ENCODE measurements at regions not wholly inside any gene's neighbourhood (a gene's known extent, or its start where the extent isn't known, plus 50 kb on each side); places are given as distances from the start of the nearest gene placed in this dataset.

DNA sequence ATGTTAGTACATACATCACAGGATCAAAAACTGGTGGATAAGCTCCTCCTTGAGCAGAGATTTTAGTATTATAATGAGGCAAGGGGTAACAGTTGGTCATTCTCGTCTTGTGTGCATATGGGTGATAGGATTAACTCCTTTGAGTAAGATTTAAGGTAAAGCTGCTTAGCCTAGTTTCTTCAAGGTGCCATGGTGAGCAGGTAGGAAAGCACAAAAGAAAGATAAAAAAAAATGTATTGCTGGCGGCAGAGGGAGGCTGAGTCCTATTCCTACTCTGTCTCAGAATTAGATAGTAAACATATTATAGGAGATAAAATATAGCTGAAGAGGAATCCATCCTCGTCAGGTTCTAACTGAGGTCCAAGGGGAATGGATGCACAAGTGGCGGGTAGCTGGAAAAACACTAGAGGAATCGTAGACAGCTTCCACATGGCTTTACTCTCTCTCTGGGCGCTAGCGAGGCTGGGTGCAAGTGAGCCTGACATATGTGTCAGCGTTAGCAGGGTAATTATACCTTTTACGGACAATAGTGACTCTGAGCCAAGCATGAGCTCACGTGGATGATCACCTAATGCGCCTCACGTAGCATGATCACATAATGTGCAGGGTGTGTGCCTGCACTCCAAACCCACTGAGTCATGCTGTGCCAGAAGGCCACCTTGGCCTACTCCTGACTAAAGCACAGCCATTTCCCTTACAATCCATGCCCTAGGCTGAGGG lies 734.3 kb upstream of the MIR17HG start:
- ChIA-PET CTCF (no interaction called here), POLR2A (no interaction called here)

DNA sequence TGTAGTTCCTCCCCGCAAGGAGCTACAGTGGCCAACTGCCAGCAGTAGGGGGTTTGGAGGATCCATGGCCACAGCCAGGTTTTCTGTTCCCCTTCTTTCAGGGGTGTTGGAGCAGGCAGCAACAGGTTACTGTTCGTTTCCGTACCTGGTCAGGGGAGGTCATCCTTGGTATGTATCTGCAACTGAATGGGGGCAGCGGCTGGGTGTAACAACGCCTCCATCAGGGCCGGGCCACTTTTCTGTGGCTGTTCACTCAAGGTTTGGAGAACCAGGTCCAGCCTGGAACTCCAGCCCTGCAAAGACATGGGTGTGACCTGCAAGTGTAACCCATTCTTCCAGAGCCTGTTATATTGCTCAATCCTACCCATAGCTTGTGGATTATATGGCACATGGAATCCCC lies 732.3 kb upstream of the MIR17HG start:
- Mint-ChIP-seq H3K4me3 (no peak overlapping the region), H3K27me3 (no peaks in the 10 kb centered on the region), H3K27ac (no peak overlapping the region), H3K36me3 (no peaks in the 10 kb centered on the region), H3K4me1 (ENCODE audit: low read depth) (no peaks in the 10 kb centered on the region), H3K9me3 (peaks cover 23% of the 10 kb centered on the region)
- intact Hi-C loops (cut with micrococcal nuclease) = no loop called here
- ChIA-PET POLR2A (no interaction called here), CTCF (no interaction called here)
- DNase-seq = no peak

More for the DNA sequence above, 734.3 kb upstream of the MIR17HG start:
- no peak overlapping the region for H3K4me3 Mint-ChIP-seq
- no peak for DNase-seq
- intact Hi-C loops (cut with micrococcal nuclease) = no loop called here
- no peaks in the 10 kb centered on the region for H3K36me3 Mint-ChIP-seq
- no peaks in the 10 kb centered on the region for H3K4me1 Mint-ChIP-seq (ENCODE audit: low read depth)
- H3K27ac Mint-ChIP-seq = no peak overlapping the region
- H3K27me3 Mint-ChIP-seq = no peaks in the 10 kb centered on the region
- H3K9me3 Mint-ChIP-seq = peaks cover 22% of the 10 kb centered on the region

DNA sequence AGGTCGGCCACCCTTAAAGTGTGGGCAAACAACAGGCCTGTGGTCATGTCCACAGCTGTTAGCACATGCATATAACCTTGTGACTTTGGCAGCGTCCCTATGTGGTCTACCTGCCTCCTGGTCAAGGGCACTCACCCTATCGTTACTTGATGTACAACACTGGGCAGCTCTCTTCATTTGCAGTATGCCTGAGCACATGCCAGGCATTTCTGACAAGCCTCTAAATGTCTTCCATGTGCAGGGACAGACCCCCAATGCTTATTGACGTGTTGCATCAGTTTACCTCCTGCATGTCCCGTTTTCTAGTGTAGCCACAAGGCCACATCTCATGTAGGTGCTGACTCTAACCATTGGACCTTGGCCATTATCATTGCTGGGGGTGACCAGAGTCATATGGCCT lies 731.7 kb upstream of the MIR17HG start:
- Mint-ChIP-seq H3K36me3 (no peaks in the 10 kb centered on the region), H3K9me3 (peaks cover 23% of the 10 kb centered on the region), H3K4me1 (ENCODE audit: low read depth) (no peaks in the 10 kb centered on the region), H3K27ac (no peak overlapping the region), H3K27me3 (no peaks in the 10 kb centered on the region), H3K4me3 (no peak overlapping the region)
- intact Hi-C loops (cut with micrococcal nuclease) = no loop called here
- no peak for DNase-seq
- POLR2A ChIA-PET = no interaction called here
- CTCF ChIA-PET = no interaction called here

DNA sequence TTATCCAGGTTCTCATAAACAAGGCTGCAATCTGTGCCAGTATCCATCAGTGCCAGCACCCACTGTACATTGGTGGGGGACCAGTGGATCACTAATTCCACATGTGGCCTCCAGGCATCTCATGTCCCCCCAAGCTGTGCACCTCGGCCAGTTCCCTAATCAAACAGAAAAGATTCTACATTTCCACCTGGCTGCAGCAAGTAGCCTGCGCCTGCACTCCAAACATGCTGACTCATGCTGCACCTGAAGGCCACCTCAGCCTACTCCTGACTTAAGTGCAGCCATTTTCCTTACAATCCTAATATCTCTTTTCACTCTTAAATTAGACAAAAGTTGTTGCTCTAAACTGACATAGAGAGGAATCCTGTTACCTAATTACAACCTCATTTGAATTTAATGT lies 729.4 kb upstream of the MIR17HG start:
- no peak for DNase-seq
- ChIA-PET POLR2A (no interaction called here), CTCF (no interaction called here)
- H3K4me3 Mint-ChIP-seq = no peak overlapping the region
- H3K4me1 Mint-ChIP-seq (ENCODE audit: low read depth) = no peaks in the 10 kb centered on the region
- intact Hi-C loops (cut with micrococcal nuclease) = no loop called here
- no peaks in the 10 kb centered on the region for H3K27me3 Mint-ChIP-seq
- no peak overlapping the region for H3K27ac Mint-ChIP-seq
- no peaks in the 10 kb centered on the region for H3K36me3 Mint-ChIP-seq
- H3K9me3 Mint-ChIP-seq = peaks cover 17% of the 10 kb centered on the region

DNA sequence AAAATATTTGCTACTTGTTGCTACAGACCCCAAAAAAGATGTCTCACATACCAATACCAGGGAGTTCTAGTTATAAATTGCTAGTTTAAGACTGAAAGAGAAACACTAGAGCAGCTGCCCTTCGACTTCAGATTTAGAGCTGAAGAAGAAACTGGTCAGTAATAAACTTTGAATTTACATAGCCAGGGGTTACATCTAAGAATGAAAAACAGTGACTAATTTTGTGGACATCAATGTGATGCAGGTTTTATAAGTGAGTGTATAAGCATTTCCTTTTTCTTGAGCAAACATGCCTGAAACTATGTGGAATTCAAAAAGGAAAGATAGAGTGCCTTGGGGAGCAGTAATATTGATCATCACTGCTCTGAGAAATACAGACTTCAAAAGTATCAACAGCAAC lies 724.9 kb upstream of the MIR17HG start:
- intact Hi-C loops (cut with micrococcal nuclease) = no loop called here

DNA sequence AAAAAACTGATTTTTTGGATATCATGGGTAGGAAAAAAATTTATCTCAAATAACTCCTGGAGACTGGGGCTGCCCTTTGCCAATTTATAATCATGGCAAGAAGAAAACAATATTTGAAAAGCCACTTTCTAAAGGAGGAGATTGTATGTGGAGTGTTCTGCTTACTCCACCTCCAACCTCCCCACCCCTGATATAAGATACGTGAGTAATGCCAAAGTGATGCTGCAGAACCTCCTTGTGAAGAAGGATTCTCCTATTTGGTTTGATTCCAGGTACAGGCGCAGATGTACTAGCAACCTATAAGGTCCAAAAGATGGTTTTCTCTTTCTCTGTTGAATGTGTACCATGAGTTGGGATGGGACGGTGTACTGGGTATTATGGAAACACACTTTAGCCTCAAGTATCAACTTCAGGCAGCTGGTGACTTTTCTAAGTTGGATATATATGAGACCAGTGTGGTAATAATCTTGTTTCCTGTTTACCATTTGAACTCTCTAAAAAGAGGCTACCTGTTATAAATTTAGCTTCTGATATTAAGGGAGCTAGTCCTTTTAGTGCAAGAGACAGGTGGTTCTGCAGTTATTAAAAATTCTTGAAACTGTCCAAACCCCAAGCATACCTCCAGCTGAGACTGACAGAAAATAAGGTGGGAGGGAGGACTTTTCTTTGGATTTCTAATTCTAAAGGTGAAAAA lies 724.0 kb upstream of the MIR17HG start:
- H3K27me3 Mint-ChIP-seq = no peaks in the 10 kb centered on the region
- H3K36me3 Mint-ChIP-seq = no peaks in the 10 kb centered on the region
- CTCF ChIA-PET = no interaction called here
- H3K9me3 Mint-ChIP-seq = peaks cover 1% of the 10 kb centered on the region
- intact Hi-C loops (cut with micrococcal nuclease) = no loop called here
- DNase-seq = no peak
- no peak overlapping the region for H3K27ac Mint-ChIP-seq
- H3K4me1 Mint-ChIP-seq (ENCODE audit: low read depth) = no peaks in the 10 kb centered on the region
- POLR2A ChIA-PET = no interaction called here
- no peak overlapping the region for H3K4me3 Mint-ChIP-seq

More for the DNA sequence above, 724.9 kb upstream of the MIR17HG start:
- H3K9me3 Mint-ChIP-seq = peaks cover 3% of the 10 kb centered on the region
- no peaks in the 10 kb centered on the region for H3K4me1 Mint-ChIP-seq (ENCODE audit: low read depth)
- ChIA-PET CTCF (no interaction called here), POLR2A (no interaction called here)
- H3K36me3 Mint-ChIP-seq = no peaks in the 10 kb centered on the region
- H3K27ac Mint-ChIP-seq = no peak overlapping the region
- no peaks in the 10 kb centered on the region for H3K27me3 Mint-ChIP-seq
- no peak for DNase-seq
- no peak overlapping the region for H3K4me3 Mint-ChIP-seq

DNA sequence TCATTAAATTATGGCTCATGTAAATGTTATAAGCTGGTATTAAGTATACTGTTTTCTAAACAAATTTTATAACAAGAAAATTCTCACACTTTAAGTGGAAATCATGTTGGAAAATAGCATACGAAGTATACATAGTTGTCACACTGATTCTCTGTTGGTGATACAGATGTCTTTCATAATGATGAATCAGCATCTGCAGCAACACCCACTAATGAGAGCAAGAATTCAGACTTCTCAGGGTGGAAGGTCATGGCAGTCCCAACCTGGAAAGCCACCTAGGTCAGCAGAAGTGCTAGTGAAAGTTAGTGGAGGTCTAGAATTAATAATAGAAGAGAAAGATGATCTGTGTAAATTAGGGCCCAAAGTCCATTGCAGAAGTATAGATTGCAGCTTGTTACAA lies 719.7 kb upstream of the MIR17HG start:
- CTCF ChIA-PET = no interaction called here
- Mint-ChIP-seq H3K27me3 (no peaks in the 10 kb centered on the region), H3K36me3 (no peaks in the 10 kb centered on the region), H3K27ac (no peak overlapping the region), H3K4me3 (no peak overlapping the region), H3K4me1 (ENCODE audit: low read depth) (no peaks in the 10 kb centered on the region), H3K9me3 (peaks cover 2% of the 10 kb centered on the region)
- no peak for DNase-seq
- intact Hi-C loops (cut with micrococcal nuclease) = no loop called here
- POLR2A ChIA-PET = no interaction called here

DNA sequence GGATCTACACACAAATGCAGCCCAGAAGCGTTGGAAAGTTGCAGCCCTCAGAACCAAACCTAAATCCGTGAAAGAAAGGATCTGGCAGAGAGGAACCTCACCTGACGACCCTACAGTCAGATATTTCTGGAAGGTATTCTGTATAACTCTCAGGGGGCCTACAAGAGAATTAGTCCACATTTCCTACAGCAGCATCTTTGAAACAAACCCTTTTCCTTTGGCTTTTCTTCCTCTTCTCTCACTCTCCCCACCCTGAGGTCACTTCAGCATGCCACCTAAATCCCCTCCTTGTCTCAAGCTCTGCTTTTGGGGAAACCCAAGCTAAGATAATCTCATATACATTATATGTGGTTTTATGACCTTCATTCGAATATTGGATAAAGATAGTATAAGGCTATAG lies 719.0 kb upstream of the MIR17HG start:
- Mint-ChIP-seq H3K4me1 (ENCODE audit: low read depth) (no peaks in the 10 kb centered on the region), H3K9me3 (peaks cover 2% of the 10 kb centered on the region), H3K27me3 (no peaks in the 10 kb centered on the region), H3K27ac (no peak overlapping the region), H3K4me3 (no peak overlapping the region), H3K36me3 (no peaks in the 10 kb centered on the region)
- DNase-seq = no peak
- ChIA-PET CTCF (no interaction called here), POLR2A (no interaction called here)
- intact Hi-C loops (cut with micrococcal nuclease) = no loop called here

DNA sequence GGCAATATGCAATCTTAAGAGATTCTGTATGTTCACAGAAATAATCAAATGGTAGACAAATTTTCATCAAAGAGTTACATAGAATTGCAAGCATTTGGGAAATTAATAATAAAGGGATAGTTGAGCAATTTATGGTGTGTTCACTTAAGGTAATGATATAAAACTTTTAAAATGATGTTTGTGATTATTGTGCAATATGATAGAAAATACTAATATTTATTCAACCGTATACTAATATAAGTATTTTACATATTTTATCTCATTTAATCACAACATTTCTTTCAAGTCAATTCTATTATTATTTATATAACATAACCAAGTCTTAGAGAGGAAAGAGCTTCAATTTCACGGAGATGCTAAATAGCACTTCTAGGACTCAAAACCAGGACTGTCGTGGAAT lies 716.8 kb upstream of the MIR17HG start:
- Mint-ChIP-seq H3K4me1 (ENCODE audit: low read depth) (no peaks in the 10 kb centered on the region), H3K9me3 (peaks cover 3% of the 10 kb centered on the region), H3K27ac (no peak overlapping the region), H3K4me3 (no peak overlapping the region), H3K27me3 (no peaks in the 10 kb centered on the region), H3K36me3 (no peaks in the 10 kb centered on the region)
- no peak for DNase-seq
- intact Hi-C loops (cut with micrococcal nuclease) = no loop called here
- ChIA-PET CTCF (no interaction called here), POLR2A (no interaction called here)

DNA sequence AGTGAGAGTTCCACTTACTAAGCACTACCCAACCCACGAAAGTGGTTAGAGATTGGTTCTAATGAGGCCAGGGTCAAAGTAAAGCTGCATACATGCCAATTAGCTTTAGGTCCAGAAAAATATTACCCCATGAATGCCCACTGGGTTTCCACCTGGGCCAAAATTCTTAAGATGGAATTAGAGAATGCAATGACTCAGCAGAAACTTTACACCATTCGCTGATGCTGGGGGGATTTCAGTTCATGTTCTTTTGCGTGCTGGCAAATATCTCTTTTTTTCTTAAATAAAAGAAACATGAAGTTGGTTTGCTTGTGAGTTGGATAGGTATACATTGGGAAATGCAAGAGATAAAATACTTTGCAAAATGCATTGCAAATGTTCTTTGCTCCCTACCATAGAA lies 715.3 kb upstream of the MIR17HG start:
- Mint-ChIP-seq H3K27me3 (no peaks in the 10 kb centered on the region), H3K27ac (no peak overlapping the region), H3K36me3 (no peaks in the 10 kb centered on the region), H3K4me3 (no peak overlapping the region), H3K4me1 (ENCODE audit: low read depth) (no peaks in the 10 kb centered on the region), H3K9me3 (peaks cover 6% of the 10 kb centered on the region)
- CTCF ChIA-PET = no interaction called here
- intact Hi-C loops (cut with micrococcal nuclease) = no loop called here
- DNase-seq = no peak
- POLR2A ChIA-PET = no interaction called here

DNA sequence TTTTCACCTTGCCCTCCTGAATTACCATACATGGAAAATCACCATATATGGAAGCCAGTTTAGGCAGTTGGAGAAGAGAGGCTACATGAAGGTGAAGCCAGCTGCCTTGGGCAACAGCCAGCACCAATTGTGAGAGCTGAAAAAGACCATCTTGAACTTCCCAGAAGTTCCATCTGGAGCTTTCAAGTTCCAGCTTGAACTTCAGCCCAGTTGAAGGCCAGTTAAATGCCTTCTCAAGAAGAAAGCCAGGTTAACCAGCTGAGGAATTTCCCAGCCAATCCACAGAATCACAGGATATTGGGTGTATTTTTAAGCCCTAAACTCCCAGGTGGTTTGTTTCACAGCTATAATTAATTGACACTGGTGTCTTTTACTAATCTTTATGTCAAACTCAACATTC lies 713.6 kb upstream of the MIR17HG start:
- no peaks in the 10 kb centered on the region for H3K4me1 Mint-ChIP-seq (ENCODE audit: low read depth)
- intact Hi-C loops (cut with micrococcal nuclease) = no loop called here
- ChIA-PET POLR2A (no interaction called here), CTCF (no interaction called here)
- no peaks in the 10 kb centered on the region for H3K27me3 Mint-ChIP-seq
- no peak overlapping the region for H3K4me3 Mint-ChIP-seq
- peaks cover 7% of the 10 kb centered on the region for H3K9me3 Mint-ChIP-seq
- no peak for DNase-seq
- H3K36me3 Mint-ChIP-seq = no peaks in the 10 kb centered on the region
- no peak overlapping the region for H3K27ac Mint-ChIP-seq

DNA sequence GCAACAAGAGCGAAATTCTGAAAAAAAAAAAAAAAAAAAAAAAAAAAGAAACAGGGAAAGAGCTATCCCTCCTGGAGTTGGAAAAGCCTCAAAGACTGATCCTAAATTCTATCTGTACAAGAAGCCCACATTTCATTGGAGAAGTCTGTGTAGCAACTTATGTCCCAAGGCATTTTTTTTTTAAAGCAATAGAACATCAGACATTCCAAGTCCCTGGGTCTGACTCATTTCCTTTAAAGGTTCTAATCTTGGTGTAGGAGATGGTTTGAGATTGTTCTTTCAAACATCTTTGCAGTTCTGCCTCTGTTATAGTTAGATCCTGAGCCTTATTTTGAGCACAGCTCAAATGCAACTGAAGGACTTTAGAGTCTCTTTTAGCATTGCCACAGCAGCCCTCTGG lies 706.5 kb upstream of the MIR17HG start:
- H3K27ac Mint-ChIP-seq = no peak overlapping the region
- H3K27me3 Mint-ChIP-seq = no peaks in the 10 kb centered on the region
- ChIA-PET CTCF (no interaction called here), POLR2A (no interaction called here)
- no peaks in the 10 kb centered on the region for H3K36me3 Mint-ChIP-seq
- no peak for DNase-seq
- no peaks in the 10 kb centered on the region for H3K4me1 Mint-ChIP-seq (ENCODE audit: low read depth)
- no peak overlapping the region for H3K4me3 Mint-ChIP-seq
- intact Hi-C loops (cut with micrococcal nuclease) = no loop called here
- H3K9me3 Mint-ChIP-seq = peaks cover 22% of the 10 kb centered on the region

DNA sequence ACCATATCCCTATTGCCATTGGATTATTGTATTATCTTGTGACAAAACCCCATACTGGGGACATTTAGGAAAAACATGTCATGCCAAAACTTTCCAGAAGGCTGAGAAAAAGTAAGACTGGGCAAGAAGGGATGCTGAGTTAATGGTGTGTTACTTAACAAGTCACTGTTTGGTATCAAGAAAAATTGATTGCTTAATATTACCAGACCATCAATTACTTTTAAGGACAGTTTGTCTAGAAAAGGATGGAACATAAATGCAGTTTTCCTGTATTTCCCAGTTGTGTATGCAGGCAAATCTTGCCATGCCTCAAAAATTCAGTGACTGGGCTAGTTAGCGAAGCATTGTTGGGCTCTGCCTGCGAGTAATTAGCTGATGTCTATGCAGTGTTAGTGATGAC lies 705.6 kb upstream of the MIR17HG start:
- DNase-seq = no peak
- Mint-ChIP-seq H3K27ac (no peak overlapping the region), H3K9me3 (peaks cover 22% of the 10 kb centered on the region), H3K36me3 (no peaks in the 10 kb centered on the region), H3K4me3 (no peak overlapping the region), H3K27me3 (no peaks in the 10 kb centered on the region), H3K4me1 (ENCODE audit: low read depth) (no peaks in the 10 kb centered on the region)
- CTCF ChIA-PET = no interaction called here
- intact Hi-C loops (cut with micrococcal nuclease) = no loop called here
- POLR2A ChIA-PET = no interaction called here
